ENCODE measurements at regions not wholly inside any gene's neighbourhood (a gene's known extent, or its start where the extent isn't known, plus 50 kb on each side); places are given as distances from the start of the nearest gene placed in this dataset.

GRCh38 chr1:239562095-239562494 is 175.7 kb downstream of the CHRM3 start:
- no peaks in the 10 kb centered on the region for H3K4me1 ChIP-seq (ENCODE audit: low read length)
- no peak overlapping the region for H2AFZ ChIP-seq (ENCODE audit: low read length)
- no peak overlapping the region for H3K4me2 ChIP-seq (ENCODE audit: low read depth, low read length, poor library complexity, severe bottlenecking)
- H3K9me3 ChIP-seq (ENCODE audit: low read length) = peaks cover 20% of the 10 kb centered on the region
- no peaks in the 10 kb centered on the region for H3K79me2 ChIP-seq (ENCODE audit: low read length)
- no peak for DNase-seq
- no peak overlapping the region for H3K4me3 ChIP-seq (ENCODE audit: low read length)
- no peak overlapping the region for H3K27ac ChIP-seq (ENCODE audit: low read length)
- no peaks in the 10 kb centered on the region for H4K20me1 ChIP-seq (ENCODE audit: insufficient read depth, low read depth, low read length)
- no peaks in the 10 kb centered on the region for H3K36me3 ChIP-seq (ENCODE audit: insufficient read depth, low read length)
- no peak overlapping the region for H3K9ac ChIP-seq (ENCODE audit: low read length)
- no peaks in the 10 kb centered on the region for H3K9me2 ChIP-seq (replicated peaks; ENCODE audit: insufficient read depth, low read length)
- no peaks in the 10 kb centered on the region for H3K27me3 ChIP-seq (ENCODE audit: low read length)

- H3K4me2 ChIP-seq (ENCODE audit: low read depth, low read length, poor library complexity, severe bottlenecking) = no peak overlapping the region
- H3K36me3 ChIP-seq (ENCODE audit: insufficient read depth, low read length) = no peaks in the 10 kb centered on the region
- no peak overlapping the region for H3K4me3 ChIP-seq (ENCODE audit: low read length)
- no peaks in the 10 kb centered on the region for H3K9me2 ChIP-seq (replicated peaks; ENCODE audit: insufficient read depth, low read length)
- H3K4me1 ChIP-seq (ENCODE audit: low read length) = no peaks in the 10 kb centered on the region
- H3K79me2 ChIP-seq (ENCODE audit: low read length) = no peaks in the 10 kb centered on the region
- no peak overlapping the region for H2AFZ ChIP-seq (ENCODE audit: low read length)
- no peak overlapping the region for H3K27ac ChIP-seq (ENCODE audit: low read length)
- no peaks in the 10 kb centered on the region for H4K20me1 ChIP-seq (ENCODE audit: insufficient read depth, low read depth, low read length)
- H3K27me3 ChIP-seq (ENCODE audit: low read length) = no peaks in the 10 kb centered on the region
- no peak for DNase-seq
- peaks cover 20% of the 10 kb centered on the region for H3K9me3 ChIP-seq (ENCODE audit: low read length)
- H3K9ac ChIP-seq (ENCODE audit: low read length) = no peak overlapping the region
Measured at GRCh38 chr1:239563681-239564080, 177.3 kb downstream of the CHRM3 start.

GRCh38 chr1:239566074-239566473 is 179.7 kb downstream of the CHRM3 start:
- DNase-seq = no peak
- Histone ChIP-seq H3K9me3 (ENCODE audit: low read length) (peaks cover 15% of the 10 kb centered on the region), H3K27me3 (ENCODE audit: low read length) (no peaks in the 10 kb centered on the region), H3K4me2 (ENCODE audit: low read depth, low read length, poor library complexity, severe bottlenecking) (no peak overlapping the region), H4K20me1 (ENCODE audit: insufficient read depth, low read depth, low read length) (no peaks in the 10 kb centered on the region), H3K9ac (ENCODE audit: low read length) (no peak overlapping the region), H3K9me2 (replicated peaks; ENCODE audit: insufficient read depth, low read length) (no peaks in the 10 kb centered on the region), H3K36me3 (ENCODE audit: insufficient read depth, low read length) (no peaks in the 10 kb centered on the region), H3K27ac (ENCODE audit: low read length) (no peak overlapping the region), H3K79me2 (ENCODE audit: low read length) (no peaks in the 10 kb centered on the region), H2AFZ (ENCODE audit: low read length) (no peak overlapping the region), H3K4me1 (ENCODE audit: low read length) (no peaks in the 10 kb centered on the region), H3K4me3 (ENCODE audit: low read length) (no peak overlapping the region)

- Histone ChIP-seq H3K4me3 (ENCODE audit: low read length) (no peak overlapping the region), H3K27me3 (ENCODE audit: low read length) (no peaks in the 10 kb centered on the region), H3K9me3 (ENCODE audit: low read length) (peaks cover 20% of the 10 kb centered on the region), H4K20me1 (ENCODE audit: insufficient read depth, low read depth, low read length) (no peaks in the 10 kb centered on the region), H3K9me2 (replicated peaks; ENCODE audit: insufficient read depth, low read length) (no peaks in the 10 kb centered on the region), H3K36me3 (ENCODE audit: insufficient read depth, low read length) (no peaks in the 10 kb centered on the region), H3K27ac (ENCODE audit: low read length) (no peak overlapping the region), H2AFZ (ENCODE audit: low read length) (no peak overlapping the region), H3K79me2 (ENCODE audit: low read length) (no peaks in the 10 kb centered on the region), H3K4me2 (ENCODE audit: low read depth, low read length, poor library complexity, severe bottlenecking) (no peak overlapping the region), H3K9ac (ENCODE audit: low read length) (no peak overlapping the region), H3K4me1 (ENCODE audit: low read length) (no peaks in the 10 kb centered on the region)
- DNase-seq = no peak
Measured at GRCh38 chr1:239570878-239571277, 184.5 kb downstream of the CHRM3 start.

- H3K4me1 ChIP-seq (ENCODE audit: low read length) = no peaks in the 10 kb centered on the region
- no peaks in the 10 kb centered on the region for H4K20me1 ChIP-seq (ENCODE audit: insufficient read depth, low read depth, low read length)
- H3K4me3 ChIP-seq (ENCODE audit: low read length) = no peak overlapping the region
- H2AFZ ChIP-seq (ENCODE audit: low read length) = no peak overlapping the region
- H3K9me3 ChIP-seq (ENCODE audit: low read length) = peaks cover 13% of the 10 kb centered on the region
- no peak overlapping the region for H3K27ac ChIP-seq (ENCODE audit: low read length)
- H3K27me3 ChIP-seq (ENCODE audit: low read length) = no peaks in the 10 kb centered on the region
- no peaks in the 10 kb centered on the region for H3K9me2 ChIP-seq (replicated peaks; ENCODE audit: insufficient read depth, low read length)
- no peaks in the 10 kb centered on the region for H3K36me3 ChIP-seq (ENCODE audit: insufficient read depth, low read length)
- H3K4me2 ChIP-seq (ENCODE audit: low read depth, low read length, poor library complexity, severe bottlenecking) = no peak overlapping the region
- no peaks in the 10 kb centered on the region for H3K79me2 ChIP-seq (ENCODE audit: low read length)
- no peak overlapping the region for H3K9ac ChIP-seq (ENCODE audit: low read length)
- no peak for DNase-seq
Measured at GRCh38 chr1:239572183-239572582, 185.8 kb downstream of the CHRM3 start.

GRCh38 chr1:239574112-239574511 is 187.7 kb downstream of the CHRM3 start:
- Histone ChIP-seq H3K27ac (ENCODE audit: low read length) (no peak overlapping the region), H3K4me3 (ENCODE audit: low read length) (no peak overlapping the region), H2AFZ (ENCODE audit: low read length) (no peak overlapping the region), H3K27me3 (ENCODE audit: low read length) (no peaks in the 10 kb centered on the region), H4K20me1 (ENCODE audit: insufficient read depth, low read depth, low read length) (no peaks in the 10 kb centered on the region), H3K9me3 (ENCODE audit: low read length) (peaks cover 12% of the 10 kb centered on the region), H3K9me2 (replicated peaks; ENCODE audit: insufficient read depth, low read length) (no peaks in the 10 kb centered on the region), H3K79me2 (ENCODE audit: low read length) (no peaks in the 10 kb centered on the region), H3K36me3 (ENCODE audit: insufficient read depth, low read length) (no peaks in the 10 kb centered on the region), H3K4me2 (ENCODE audit: low read depth, low read length, poor library complexity, severe bottlenecking) (no peak overlapping the region), H3K4me1 (ENCODE audit: low read length) (no peaks in the 10 kb centered on the region), H3K9ac (ENCODE audit: low read length) (no peak overlapping the region)
- no peak for DNase-seq

- Histone ChIP-seq H3K9me3 (ENCODE audit: low read length) (peaks cover 12% of the 10 kb centered on the region), H3K79me2 (ENCODE audit: low read length) (no peaks in the 10 kb centered on the region), H3K9ac (ENCODE audit: low read length) (no peak overlapping the region), H3K27me3 (ENCODE audit: low read length) (no peaks in the 10 kb centered on the region), H3K4me2 (ENCODE audit: low read depth, low read length, poor library complexity, severe bottlenecking) (no peak overlapping the region), H3K4me1 (ENCODE audit: low read length) (no peaks in the 10 kb centered on the region), H3K4me3 (ENCODE audit: low read length) (no peak overlapping the region), H3K9me2 (replicated peaks; ENCODE audit: insufficient read depth, low read length) (no peaks in the 10 kb centered on the region), H4K20me1 (ENCODE audit: insufficient read depth, low read depth, low read length) (no peaks in the 10 kb centered on the region), H2AFZ (ENCODE audit: low read length) (no peak overlapping the region), H3K36me3 (ENCODE audit: insufficient read depth, low read length) (no peaks in the 10 kb centered on the region), H3K27ac (ENCODE audit: low read length) (no peak overlapping the region)
- no peak for DNase-seq
Measured at GRCh38 chr1:239575113-239575512, 188.7 kb downstream of the CHRM3 start.

GRCh38 chr1:239583536-239583935 is 197.2 kb downstream of the CHRM3 start:
- no peak overlapping the region for H3K4me3 ChIP-seq (ENCODE audit: low read length)
- H3K4me2 ChIP-seq (ENCODE audit: low read depth, low read length, poor library complexity, severe bottlenecking) = no peak overlapping the region
- no peaks in the 10 kb centered on the region for H3K9me2 ChIP-seq (replicated peaks; ENCODE audit: insufficient read depth, low read length)
- no peak overlapping the region for H2AFZ ChIP-seq (ENCODE audit: low read length)
- H3K27ac ChIP-seq (ENCODE audit: low read length) = no peak overlapping the region
- H3K79me2 ChIP-seq (ENCODE audit: low read length) = no peaks in the 10 kb centered on the region
- H3K27me3 ChIP-seq (ENCODE audit: low read length) = no peaks in the 10 kb centered on the region
- no peaks in the 10 kb centered on the region for H3K36me3 ChIP-seq (ENCODE audit: insufficient read depth, low read length)
- DNase-seq = no peak
- no peaks in the 10 kb centered on the region for H3K4me1 ChIP-seq (ENCODE audit: low read length)
- H4K20me1 ChIP-seq (ENCODE audit: insufficient read depth, low read depth, low read length) = no peaks in the 10 kb centered on the region
- no peak overlapping the region for H3K9ac ChIP-seq (ENCODE audit: low read length)
- peaks cover 6% of the 10 kb centered on the region for H3K9me3 ChIP-seq (ENCODE audit: low read length)

GRCh38 chr1:239586128-239586527 is 199.8 kb downstream of the CHRM3 start:
- Histone ChIP-seq H3K27me3 (ENCODE audit: low read length) (no peaks in the 10 kb centered on the region), H3K79me2 (ENCODE audit: low read length) (no peaks in the 10 kb centered on the region), H3K4me3 (ENCODE audit: low read length) (no peak overlapping the region), H3K36me3 (ENCODE audit: insufficient read depth, low read length) (no peaks in the 10 kb centered on the region), H3K27ac (ENCODE audit: low read length) (no peak overlapping the region), H3K4me2 (ENCODE audit: low read depth, low read length, poor library complexity, severe bottlenecking) (no peak overlapping the region), H3K9me2 (replicated peaks; ENCODE audit: insufficient read depth, low read length) (no peaks in the 10 kb centered on the region), H3K4me1 (ENCODE audit: low read length) (no peaks in the 10 kb centered on the region), H3K9me3 (ENCODE audit: low read length) (peaks cover 6% of the 10 kb centered on the region; the same call in 1 of the 2 replicates), H2AFZ (ENCODE audit: low read length) (no peak overlapping the region), H4K20me1 (ENCODE audit: insufficient read depth, low read depth, low read length) (no peaks in the 10 kb centered on the region), H3K9ac (ENCODE audit: low read length) (no peak overlapping the region)
- DNase-seq = no peak
